ENCODE measurements at regions not wholly inside any gene's neighbourhood (a gene's known extent, or its start where the extent isn't known, plus 50 kb on each side); places are given as distances from the start of the nearest gene placed in this dataset.

DNA sequence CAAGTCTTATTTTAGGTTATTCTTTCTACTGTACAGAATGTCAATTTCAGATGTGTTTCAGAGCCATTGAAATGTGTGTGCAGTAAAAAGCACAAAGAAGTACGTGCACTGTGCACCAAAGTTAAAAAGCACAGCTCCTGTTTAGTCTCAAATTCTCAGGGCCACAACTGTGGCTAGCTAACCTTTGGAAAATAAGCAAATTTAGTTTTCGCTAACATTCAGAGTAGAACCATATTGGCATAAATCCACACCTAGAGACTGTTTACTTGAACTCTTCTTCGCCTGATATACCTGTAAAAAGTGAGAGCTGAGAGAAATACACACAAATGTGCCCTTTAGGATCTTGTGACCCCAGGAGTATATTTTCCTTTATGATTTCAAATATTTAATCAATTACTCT is 353.9 kb downstream of the TFEC start:
- TF ChIP-seq, protein P1, sequence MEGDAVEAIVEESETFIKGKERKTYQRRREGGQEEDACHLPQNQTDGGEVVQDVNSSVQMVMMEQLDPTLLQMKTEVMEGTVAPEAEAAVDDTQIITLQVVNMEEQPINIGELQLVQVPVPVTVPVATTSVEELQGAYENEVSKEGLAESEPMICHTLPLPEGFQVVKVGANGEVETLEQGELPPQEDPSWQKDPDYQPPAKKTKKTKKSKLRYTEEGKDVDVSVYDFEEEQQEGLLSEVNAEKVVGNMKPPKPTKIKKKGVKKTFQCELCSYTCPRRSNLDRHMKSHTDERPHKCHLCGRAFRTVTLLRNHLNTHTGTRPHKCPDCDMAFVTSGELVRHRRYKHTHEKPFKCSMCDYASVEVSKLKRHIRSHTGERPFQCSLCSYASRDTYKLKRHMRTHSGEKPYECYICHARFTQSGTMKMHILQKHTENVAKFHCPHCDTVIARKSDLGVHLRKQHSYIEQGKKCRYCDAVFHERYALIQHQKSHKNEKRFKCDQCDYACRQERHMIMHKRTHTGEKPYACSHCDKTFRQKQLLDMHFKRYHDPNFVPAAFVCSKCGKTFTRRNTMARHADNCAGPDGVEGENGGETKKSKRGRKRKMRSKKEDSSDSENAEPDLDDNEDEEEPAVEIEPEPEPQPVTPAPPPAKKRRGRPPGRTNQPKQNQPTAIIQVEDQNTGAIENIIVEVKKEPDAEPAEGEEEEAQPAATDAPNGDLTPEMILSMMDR (IDR thresholded peaks at IDR 0.05): no peak
- no peak for TF ChIP-seq POLR2A (IDR thresholded peaks at IDR 0.05)

Measured in esophagus squamous epithelium (tissue), 4 donors.